SK-N-SH treated with all-trans-retinoic acid at 6 μM for 48 hours (cell line): ENCODE measurements at regions not wholly inside any gene's neighbourhood (a gene's known extent, or its start where the extent isn't known, plus 50 kb on each side); places are given as distances from the start of the nearest gene placed in this dataset.

Experiments used
- ARNTL ChIP-seq: fragments of 450-650 bp; formaldehyde crosslinking; IDR thresholded peaks from 2 replicates; pipeline ENCODE4 v1.5.0; 2020; ENCODE audit warnings: low read depth, mild to moderate bottlenecking, moderate library complexity, borderline replicate concordance
- BACH2 ChIP-seq: fragments of 250-450 bp; sonication (Bioruptor Pico); IDR thresholded peaks from 2 replicates; pipeline ENCODE4 v1.9.0; 2021; ENCODE audit warnings: mild to moderate bottlenecking, borderline replicate concordance
- RARB ChIP-seq: fragments of 250-450 bp; sonication (Bioruptor Pico); IDR thresholded peaks from 2 replicates; pipeline ENCODE4 v1.8.0; 2021; ENCODE audit warnings: mild to moderate bottlenecking, moderate library complexity
- ZC3H10 ChIP-seq: fragments of 250-450 bp; sonication (Bioruptor Pico); IDR thresholded peaks from 2 replicates; pipeline ENCODE4 v1.5.1; 2021; ENCODE audit warnings: mild to moderate bottlenecking, moderate library complexity
- ZFP3 ChIP-seq: fragments of 250-450 bp; sonication (Bioruptor Pico); IDR thresholded peaks from 2 replicates; pipeline ENCODE4 v1.5.0; 2020; ENCODE audit warnings: mild to moderate bottlenecking, moderate library complexity
- TF ChIP-seq, protein P1 (sequence below): fragments of 250-450 bp; sonication (Bioruptor Pico); IDR thresholded peaks from 2 replicates; pipeline ENCODE4 v1.8.0; 2020; ENCODE audit warnings: mild to moderate bottlenecking, moderate library complexity, borderline replicate concordance

DNA sequence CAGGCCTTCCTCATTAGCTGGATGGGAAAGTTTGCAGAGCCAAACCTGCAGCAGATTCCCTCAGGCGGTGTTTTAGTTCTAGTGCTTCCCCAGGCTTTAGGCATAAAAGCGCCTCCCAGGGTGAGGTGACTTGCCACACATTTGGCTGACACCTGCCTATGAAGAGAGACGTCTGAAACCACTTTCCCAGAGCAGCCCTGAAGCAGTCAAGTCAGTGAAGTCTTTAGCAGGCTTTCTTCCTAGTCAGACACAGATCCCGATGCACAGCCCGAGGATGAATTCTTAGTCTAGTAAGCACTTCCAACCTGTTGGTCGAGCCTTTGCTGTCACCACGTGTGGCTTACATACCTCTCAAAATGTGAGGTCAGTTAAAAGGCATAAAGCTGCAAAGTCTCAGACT lies 484.1 kb downstream of the SMARCA1 start:
- TF ChIP-seq ZFP3 (CRISPR knock-in tag): no peak
- no peak for TF ChIP-seq ZC3H10 (CRISPR knock-in tag)
- no peak for TF ChIP-seq ARNTL (CRISPR knock-in tag)
- TF ChIP-seq, protein P1, sequence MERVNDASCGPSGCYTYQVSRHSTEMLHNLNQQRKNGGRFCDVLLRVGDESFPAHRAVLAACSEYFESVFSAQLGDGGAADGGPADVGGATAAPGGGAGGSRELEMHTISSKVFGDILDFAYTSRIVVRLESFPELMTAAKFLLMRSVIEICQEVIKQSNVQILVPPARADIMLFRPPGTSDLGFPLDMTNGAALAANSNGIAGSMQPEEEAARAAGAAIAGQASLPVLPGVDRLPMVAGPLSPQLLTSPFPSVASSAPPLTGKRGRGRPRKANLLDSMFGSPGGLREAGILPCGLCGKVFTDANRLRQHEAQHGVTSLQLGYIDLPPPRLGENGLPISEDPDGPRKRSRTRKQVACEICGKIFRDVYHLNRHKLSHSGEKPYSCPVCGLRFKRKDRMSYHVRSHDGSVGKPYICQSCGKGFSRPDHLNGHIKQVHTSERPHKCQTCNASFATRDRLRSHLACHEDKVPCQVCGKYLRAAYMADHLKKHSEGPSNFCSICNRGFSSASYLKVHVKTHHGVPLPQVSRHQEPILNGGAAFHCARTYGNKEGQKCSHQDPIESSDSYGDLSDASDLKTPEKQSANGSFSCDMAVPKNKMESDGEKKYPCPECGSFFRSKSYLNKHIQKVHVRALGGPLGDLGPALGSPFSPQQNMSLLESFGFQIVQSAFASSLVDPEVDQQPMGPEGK (CRISPR knock-in tag): no peak
- TF ChIP-seq BACH2 (CRISPR knock-in tag): no peak
- TF ChIP-seq RARB (CRISPR knock-in tag): no peak
